ENCODE measurements at regions not wholly inside any gene's neighbourhood (a gene's known extent, or its start where the extent isn't known, plus 50 kb on each side); places are given as distances from the start of the nearest gene placed in this dataset.
A peak's percentile ranks its signal among the peaks of the same experiment; 100 is the strongest.

- TF ChIP-seq ETS1 (CRISPR knock-in tag; IDR thresholded peaks at IDR 0.05) (no peak), THAP11 (CRISPR knock-in tag; IDR thresholded peaks at IDR 0.05) (no peak), ZNF800 (CRISPR knock-in tag; IDR thresholded peaks at IDR 0.05) (no peak), ZNF354B (CRISPR knock-in tag; IDR thresholded peaks at IDR 0.05) (no peak), ATF3 (CRISPR knock-in tag; IDR thresholded peaks at IDR 0.05) (no peak), ISL2 (CRISPR knock-in tag; IDR thresholded peaks at IDR 0.05) (peak; percentile 40; the same call in 1 of the 2 replicates), NFE2 (CRISPR knock-in tag; IDR thresholded peaks at IDR 0.05) (no peak), HOXA3 (CRISPR knock-in tag; IDR thresholded peaks at IDR 0.05) (no peak), ZNF878 (CRISPR knock-in tag; IDR thresholded peaks at IDR 0.05) (no peak), RELA (CRISPR knock-in tag; IDR thresholded peaks at IDR 0.05) (no peak), PAWR (CRISPR knock-in tag; IDR thresholded peaks at IDR 0.05; ENCODE audit: borderline replicate concordance) (no peak)
These were observed 92.7 kb downstream of the SNAPC1 start (continued) for GRCh38 chr14:61854898-61855297.

GRCh38 chr14:61860294-61860918 lies 98.2 kb downstream of the SNAPC1 start:
- peaks cover 12% of the 10 kb centered on the region for H3K4me1 ChIP-seq (ENCODE audit: insufficient read depth, low read length)
- POLR2A ChIA-PET: no interaction called here
- no peaks in the 10 kb centered on the region for H4K20me1 ChIP-seq (ENCODE audit: insufficient read depth, low read length)
- 0 out of 5 replicates have a peak, but pooled peaks cover 0 to 5% of the 10 kb centered on the region in 2 experiments for H3K27me3 ChIP-seq (ENCODE audit: control insufficient read depth in 1 of 2, insufficient read depth in 2 of 2, low read length in 2 of 2)
- BruUV-seq (replicated peaks): no TSS peak
- CTCF ChIA-PET (ENCODE audit: low intra/inter-chr PET ratio, low total read pairs): no interaction called here
- H2AFZ ChIP-seq (ENCODE audit: low read length): no peak overlapping the region
- ATAC-seq (peak; percentile 95), FAIRE-seq (peak; percentile 73), DNase-seq (ENCODE audit: low spot score) (peak; percentile 34)
- intact Hi-C loops (cut with micrococcal nuclease; ENCODE audit: unreplicated experiment) (no loop called here), in situ Hi-C loops (cut with HindIII; ENCODE audit: extremely low pct_ligation_motif_present, low pct_unique_long_range_greater_than_20kb) (no loop called here)
- H3K79me2 ChIP-seq (ENCODE audit: insufficient read depth, low read length): no peaks in the 10 kb centered on the region
- no peaks in the 10 kb centered on the region for H3K36me3 ChIP-seq (replicated peaks in 1 of 2; ENCODE audit: control insufficient read depth in 1 of 2, insufficient read depth in 2 of 2, low read length in 2 of 2)
- no peak overlapping the region for H3K9ac ChIP-seq (ENCODE audit: insufficient read depth, low read depth, low read length)
- 4% methylated on average over 1 of the region's 1 CpG for WGBS (ENCODE audit: low lambda C conversion rate)
- H3K27ac ChIP-seq (ENCODE audit: extremely low read length, insufficient read depth, low read length): no peak overlapping the region
- no peaks in the 10 kb centered on the region for H3K9me3 ChIP-seq (ENCODE audit: low read length)
- no peak overlapping the region for H3K4me3 ChIP-seq (replicated peaks in 1 of 3; ENCODE audit: insufficient read depth in 1 of 3, low read depth in 2 of 3, low read length in 3 of 3)
- no peak for TF ChIP-seq ZNF17 (CRISPR knock-in tag; IDR thresholded peaks at IDR 0.05)
- TF ChIP-seq STAG1 (CRISPR knock-in tag; IDR thresholded peaks at IDR 0.05): peak; percentile 47
- TF ChIP-seq CTCF (CRISPR knock-in tag; IDR thresholded peaks at IDR 0.05): peak; percentile 51
- TF ChIP-seq ZNF136 (CRISPR knock-in tag; IDR thresholded peaks at IDR 0.05; ENCODE audit: low read depth): no peak
- H3K4me2 ChIP-seq (ENCODE audit: low read depth, low read length): no peak overlapping the region

Data from HepG2 (cell line).